Stimulated activated CD8-positive, alpha-beta memory T cell treated with anti-CD3 and anti-CD28 coated beads, Interleukin-4, amount 100 ng/mL, for 1 hour (primary cell): ENCODE measurements at regions not wholly inside any gene's neighbourhood (a gene's known extent, or its start where the extent isn't known, plus 50 kb on each side); places are given as distances from the start of the nearest gene placed in this dataset.
A peak's percentile ranks its signal among the peaks of the same experiment; 100 is the strongest.

Experiments used
- DNase-seq, 2 donors: peaks; one replicate each; pipeline ENCODE4 v3.0.0-alpha.2; 2020; ENCODE audit warnings: low read depth in 2 of 2, low spot score in 1 of 2

- DNase-seq, result no peak
Measured at GRCh38 chr6:111957623-111958315, 84.5 kb upstream of the FYN start.

GRCh38 chr6:111958534-111958933 is 85.3 kb upstream of the FYN start:
- DNase-seq, result no peak

GRCh38 chr6:111959766-111960165 is 86.5 kb upstream of the FYN start:
- no peak for DNase-seq

- no peak for DNase-seq
Measured at GRCh38 chr6:111967131-111967530, 86.8 kb upstream of the CCN6 start.

- no peak for DNase-seq
Measured at GRCh38 chr6:111970426-111970825, 83.5 kb upstream of the CCN6 start.

- no peak for DNase-seq
Measured at GRCh38 chr6:111971181-111971841, 82.6 kb upstream of the CCN6 start.

GRCh38 chr6:111971866-111972532 is 81.9 kb upstream of the CCN6 start:
- no peak for DNase-seq

- no peak for DNase-seq
Measured at GRCh38 chr6:111972745-111973117, 81.2 kb upstream of the CCN6 start.

- DNase-seq, result peak; percentile 38 to 40
Measured at GRCh38 chr6:111973118-111973761, 80.7 kb upstream of the CCN6 start.

- no peak for DNase-seq
Measured at GRCh38 chr6:111973927-111974639, 79.8 kb upstream of the CCN6 start.

- DNase-seq, result no peak
Measured at GRCh38 chr6:111975466-111975865, 78.4 kb upstream of the CCN6 start.

GRCh38 chr6:111976139-111976538 is 77.8 kb upstream of the CCN6 start:
- no peak for DNase-seq

GRCh38 chr6:111978532-111979149 is 75.3 kb upstream of the CCN6 start:
- no peak for DNase-seq

GRCh38 chr6:111979633-111980032 is 74.3 kb upstream of the CCN6 start:
- DNase-seq, result no peak

- no peak for DNase-seq
Measured at GRCh38 chr6:111980143-111980542, 73.8 kb upstream of the CCN6 start.

GRCh38 chr6:111980971-111981840 is 72.7 kb upstream of the CCN6 start:
- no peak for DNase-seq

- DNase-seq, result no peak
Measured at GRCh38 chr6:111982681-111983080, 71.2 kb upstream of the CCN6 start.

GRCh38 chr6:111983193-111983592 is 70.7 kb upstream of the CCN6 start:
- DNase-seq, result no peak

GRCh38 chr6:111984081-111984480 is 69.8 kb upstream of the CCN6 start:
- no peak for DNase-seq
